SK-N-MC (cell line): ENCODE measurements at regions not wholly inside any gene's neighbourhood (a gene's known extent, or its start where the extent isn't known, plus 50 kb on each side); places are given as distances from the start of the nearest gene placed in this dataset.

ENCODE experiments used
- EZH2 ChIP-seq: fragments of 200-600 bp; sonication (generic); IDR thresholded peaks from one replicate; pipeline ENCODE4 v1.6.1; 2017; ENCODE audit warnings: antibody characterized with exemption
- POLR2AphosphoS5 ChIP-seq: IDR thresholded peaks from 2 replicates; pipeline ENCODE4 v1.6.1; 2012; ENCODE audit warnings: mild to moderate bottlenecking, low read depth, low read length, borderline replicate concordance

GRCh38 chr1:34455121-34455520, 278.4 kb downstream of the C1orf94 start:
- TF ChIP-seq POLR2AphosphoS5 (no peak), EZH2 (no peak)
